ENCODE measurements at regions not wholly inside any gene's neighbourhood (a gene's known extent, or its start where the extent isn't known, plus 50 kb on each side); places are given as distances from the start of the nearest gene placed in this dataset.

DNA sequence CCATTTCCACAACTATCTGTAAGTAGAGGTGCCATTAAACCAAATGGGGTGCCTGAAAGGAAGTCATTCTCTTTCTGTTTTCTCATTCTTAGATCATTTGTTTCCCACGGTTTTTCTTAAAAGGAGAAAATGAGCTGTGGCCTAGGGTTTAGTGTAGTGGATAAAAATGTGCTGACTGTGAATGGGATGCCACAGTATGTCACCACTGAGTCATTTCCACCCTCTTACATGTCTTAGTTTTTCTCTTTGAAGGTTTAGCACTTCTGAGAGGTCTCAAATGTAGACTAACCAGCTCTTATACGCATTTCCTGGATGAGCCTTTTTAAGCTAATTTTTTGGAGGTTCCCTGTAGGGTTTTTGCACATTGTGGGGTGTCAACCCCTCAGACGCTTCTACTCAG lies 244.5 kb upstream of the SPANXN1 start:
- DNase-seq = peak in 1 of 5 experiments; percentile 1

- DNase-seq = no peak
Measured at GRCh38 chrX:145003443-145003842, 243.9 kb upstream of the SPANXN1 start.

DNA sequence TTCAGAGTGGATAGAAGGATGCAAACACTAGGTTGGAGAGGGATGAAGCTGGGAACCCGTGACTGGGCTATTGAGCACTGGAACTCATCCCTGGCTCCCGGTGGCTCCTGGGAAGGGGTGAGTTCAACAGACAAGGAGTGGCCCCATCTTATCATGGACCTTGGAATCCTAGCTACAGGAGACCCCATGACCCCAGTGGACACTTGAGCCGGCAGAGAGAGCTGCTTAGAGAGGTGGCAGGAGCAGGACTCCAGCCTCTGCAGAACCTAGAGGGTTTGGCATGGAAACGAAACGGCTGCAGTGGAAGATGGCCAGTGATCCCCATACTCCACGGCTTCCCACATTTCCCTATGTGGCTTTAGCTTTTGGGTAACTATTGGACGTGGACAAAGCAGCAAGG lies 205.8 kb upstream of the SPANXN1 start:
- DNase-seq = no peak

- DNase-seq = no peak
Measured at GRCh38 chrX:145068450-145068849, 178.9 kb upstream of the SPANXN1 start.

GRCh38 chrX:145099204-145099603 lies 148.1 kb upstream of the SPANXN1 start:
- DNase-seq = no peak

Data from T-helper 2 cell (primary cell).